KBM-7 (cell line): ENCODE measurements at regions not wholly inside any gene's neighbourhood (a gene's known extent, or its start where the extent isn't known, plus 50 kb on each side); places are given as distances from the start of the nearest gene placed in this dataset.
"Not testable (repeated sequence)": the region's sequence is repeated elsewhere in the genome, so short reads cannot be mapped to it uniquely, and the experiment has no call there.

Source experiments
- DNase-seq: peaks from one replicate; pipeline ENCODE4 v3.0.0-alpha.2; 2015
- in situ Hi-C: fragments of 300-500 bp; cut with MboI; formaldehyde crosslinking; loops from 2 replicates; pipeline ENCODE4 v1.14.3; 2020; ENCODE audit warnings: low sequenced_read_pairs, low pct_unique_long_range_greater_than_20kb, mixed read lengths

GRCh38 chr15:19901414-19901813 lies 640.2 kb downstream of the GOLGA6L6 start:
- in situ Hi-C loops, DNase-seq: not testable (repeated sequence)

DNA sequence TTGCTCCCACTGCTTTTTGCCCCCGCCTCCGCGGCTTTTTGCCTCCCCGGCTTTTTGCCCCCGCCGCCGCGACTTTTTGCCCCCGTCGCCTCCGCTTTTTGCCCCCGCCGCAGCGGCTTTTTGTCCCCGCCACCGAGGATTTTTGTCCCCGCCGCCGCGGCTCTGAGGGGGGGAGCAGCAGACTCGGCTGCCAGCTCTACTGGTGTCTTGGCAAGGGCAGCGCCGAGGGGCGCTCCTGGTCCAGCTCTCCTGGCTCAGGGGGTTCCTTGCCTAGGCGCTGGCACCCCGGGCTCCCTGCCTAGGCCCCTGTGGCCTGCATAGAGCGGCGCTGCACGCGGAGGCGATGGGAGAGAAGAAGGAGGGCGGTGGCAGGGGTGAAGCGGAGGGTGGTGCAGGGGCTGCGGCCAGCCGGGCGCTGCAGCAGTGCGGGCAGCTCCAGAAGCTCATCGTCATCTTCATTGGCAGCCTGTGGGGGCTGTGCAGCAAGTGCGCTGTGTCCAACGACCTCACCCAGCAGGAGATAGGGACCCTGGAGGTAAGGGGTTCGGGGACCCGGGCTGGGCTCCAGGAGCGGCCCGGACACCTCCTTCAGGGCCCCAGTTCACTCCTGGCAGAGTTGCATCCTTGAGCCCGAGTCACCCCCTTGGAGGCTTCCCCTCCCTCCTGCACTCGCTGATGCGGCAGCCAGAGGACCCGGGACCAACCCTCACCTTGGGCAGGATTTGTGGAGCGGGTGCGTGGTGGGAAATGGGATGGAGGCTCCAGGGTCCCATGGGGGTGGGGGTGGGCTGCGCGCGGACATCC lies 642.4 kb downstream of the GOLGA6L6 start:
- DNase-seq, result no peak
- in situ Hi-C loops, result no loop called here

GRCh38 chr15:19888811-19889210 lies 652.8 kb downstream of the GOLGA6L6 start:
- in situ Hi-C loops, DNase-seq: not testable (repeated sequence)

DNA sequence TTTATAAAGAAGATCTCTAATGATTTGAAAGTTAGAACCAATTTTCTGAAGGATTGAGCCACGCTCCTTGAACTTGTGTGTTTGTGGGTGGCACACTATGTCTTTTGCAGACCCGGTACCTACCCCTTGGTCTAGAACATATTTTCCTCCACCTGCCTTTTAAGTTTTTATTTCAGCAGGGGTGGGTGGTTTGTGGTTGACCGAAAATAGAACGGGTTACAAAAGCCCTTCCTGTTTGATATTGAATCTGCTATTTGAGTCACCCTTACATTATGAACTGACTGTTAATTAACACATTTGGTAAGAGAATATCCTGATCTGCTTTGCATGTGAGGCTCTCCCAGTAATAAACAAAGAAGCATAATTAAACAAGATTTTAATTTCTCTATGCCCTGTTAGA lies 697.5 kb downstream of the GOLGA6L6 start:
- in situ Hi-C loops, DNase-seq: not testable (repeated sequence)
